Breast epithelium (tissue), 3 donors: ENCODE measurements at regions not wholly inside any gene's neighbourhood (a gene's known extent, or its start where the extent isn't known, plus 50 kb on each side); places are given as distances from the start of the nearest gene placed in this dataset.

Source experiments
- CTCF ChIP-seq, 3 donors: fragments of 450-650 bp; IDR thresholded peaks; one replicate each; pipeline ENCODE4 v1.5.1; 2016 to 2017; ENCODE audit warnings: antibody characterized with exemption in 3 of 3, mild to moderate bottlenecking in 3 of 3, moderate library complexity in 3 of 3
- POLR2A ChIP-seq: fragments of 450-650 bp; IDR thresholded peaks from one replicate; pipeline ENCODE4 v1.6.1; 2016; ENCODE audit warnings: antibody characterized with exemption, mild to moderate bottlenecking, moderate library complexity
- POLR2AphosphoS5 ChIP-seq, 3 donors: sonication (generic); formaldehyde crosslinking; IDR thresholded peaks; one replicate each; pipeline ENCODE4 v1.6.1; 2017; ENCODE audit warnings: antibody characterized with exemption in 3 of 3

GRCh38 chr6:104486035-104486434 is 373.7 kb downstream of the HACE1 start:
- TF ChIP-seq CTCF (IDR thresholded peaks at IDR 0.05): no peak
- TF ChIP-seq POLR2A: no peak
- TF ChIP-seq POLR2AphosphoS5 (IDR thresholded peaks at IDR 0.05): no peak
